Activated T-cell treated with anti-CD3 and anti-CD28 coated beads, Interleukin-2, amount 50 U/mL, for 72 hours (primary cell): ENCODE measurements at regions not wholly inside any gene's neighbourhood (a gene's known extent, or its start where the extent isn't known, plus 50 kb on each side); places are given as distances from the start of the nearest gene placed in this dataset.
"Not testable (repeated sequence)": the region's sequence is repeated elsewhere in the genome, so short reads cannot be mapped to it uniquely, and the experiment has no call there.

ENCODE experiments used
- ATAC-seq, 2 donors: fragments of 150-1000 bp; cut with Tn5 transposase; replicated peaks in 1 of 2; 2 replicates each; pipeline ENCODE4 v1.10.0; 2021; ENCODE audit warnings: moderate library complexity in 2 of 2, mild to moderate bottlenecking in 1 of 2
- DNase-seq, 2 donors: peaks; one replicate each; pipeline ENCODE4 v3.0.0; 2021 to 2022; ENCODE audit warnings: mixed read lengths in 1 of 2
- H3K27ac Mint-ChIP-seq: one replicate; pipeline ENCODE4 v1.8.0; 2022; ENCODE audit warnings: mild to moderate bottlenecking, moderate library complexity, mixed read lengths
- H3K27me3 Mint-ChIP-seq: one replicate; pipeline ENCODE4 v1.8.0; 2022; ENCODE audit warnings: low read depth, mixed read lengths
- H3K36me3 Mint-ChIP-seq, 2 donors: one replicate each; pipeline ENCODE4 v1.8.0; 2022; ENCODE audit warnings: mixed read lengths in 2 of 2, mild to moderate bottlenecking in 1 of 2; ENCODE audit not compliant: insufficient read depth in 2 of 2
- H3K4me1 Mint-ChIP-seq: one replicate; pipeline ENCODE4 v1.8.0; 2022; ENCODE audit warnings: low read depth, mixed read lengths
- H3K4me3 Mint-ChIP-seq, 2 donors: one replicate each; pipeline ENCODE4 v1.8.0; 2022; ENCODE audit warnings: mild to moderate bottlenecking in 2 of 2, mixed read lengths in 2 of 2, moderate library complexity in 2 of 2
- H3K9me3 Mint-ChIP-seq, 2 donors: one replicate each; pipeline ENCODE4 v1.8.0; 2022; ENCODE audit warnings: mixed read lengths in 2 of 2

DNA sequence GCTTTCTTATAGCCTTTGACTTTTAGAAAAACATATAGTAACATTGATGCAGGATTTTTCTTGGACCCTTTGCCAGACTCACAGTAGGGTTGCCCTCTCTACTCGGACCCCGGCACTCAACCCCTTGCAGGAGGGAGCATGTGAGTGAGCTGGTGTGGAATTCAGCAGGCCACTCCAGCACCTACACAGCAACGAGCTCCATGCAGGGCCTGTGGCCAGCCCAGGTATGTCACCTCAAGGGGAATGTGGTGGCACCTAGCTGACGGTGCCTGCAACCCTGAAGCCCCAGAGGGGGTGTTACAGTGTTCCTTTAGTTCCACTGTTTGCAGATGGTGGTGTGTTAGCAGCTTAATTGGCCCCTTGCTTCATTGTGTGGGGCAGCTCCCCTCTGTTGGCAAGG is 414.9 kb downstream of the KCNJ2 start:
- H3K4me3 Mint-ChIP-seq: no peak overlapping the region

GRCh38 chr17:70588003-70588402 is 418.7 kb downstream of the KCNJ2 start:
- no peak overlapping the region for H3K27ac Mint-ChIP-seq
- ATAC-seq (no peak), DNase-seq (no peak)
- H3K4me3 Mint-ChIP-seq: no peak overlapping the region
- H3K4me1 Mint-ChIP-seq: no peaks in the 10 kb centered on the region
- no peaks in the 10 kb centered on the region for H3K36me3 Mint-ChIP-seq
- H3K27me3 Mint-ChIP-seq: no peaks in the 10 kb centered on the region
- no peaks in the 10 kb centered on the region for H3K9me3 Mint-ChIP-seq

More for the DNA sequence above, 414.9 kb downstream of the KCNJ2 start:
- DNase-seq (no peak), ATAC-seq (no peak)
- H3K36me3 Mint-ChIP-seq: no peaks in the 10 kb centered on the region
- H3K27me3 Mint-ChIP-seq: peaks cover 10% of the 10 kb centered on the region
- no peak overlapping the region for H3K27ac Mint-ChIP-seq
- no peaks in the 10 kb centered on the region for H3K4me1 Mint-ChIP-seq
- H3K9me3 Mint-ChIP-seq: peaks cover 0 to 4% of the 10 kb centered on the region in 2 donors

DNA sequence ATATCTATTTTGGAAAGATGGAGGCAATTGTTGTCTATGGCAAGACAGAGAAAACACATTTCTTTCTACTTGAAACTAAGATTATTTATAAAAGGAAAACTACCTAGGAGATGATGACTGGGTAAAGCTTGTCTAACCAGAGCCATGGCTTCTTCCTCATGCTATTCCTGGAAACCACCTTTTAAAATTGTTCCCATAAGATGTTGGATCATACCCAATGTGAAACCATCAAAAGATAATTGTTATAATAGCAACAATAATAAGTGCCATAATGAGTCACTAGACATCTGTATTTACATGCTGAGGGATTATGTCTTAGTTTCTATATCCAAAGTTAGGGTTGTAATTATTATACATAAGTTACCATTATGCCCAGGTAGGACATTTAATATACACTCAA is 428.4 kb downstream of the KCNJ2 start:
- Mint-ChIP-seq H3K27ac (no peak overlapping the region), H3K4me1 (no peaks in the 10 kb centered on the region), H3K27me3 (no peaks in the 10 kb centered on the region), H3K36me3 (no peaks in the 10 kb centered on the region), H3K4me3 (no peak overlapping the region), H3K9me3 (no peaks in the 10 kb centered on the region)
- ATAC-seq (no peak), DNase-seq (no peak)

- H3K27me3 Mint-ChIP-seq: no peaks in the 10 kb centered on the region
- DNase-seq (no peak), ATAC-seq (no peak)
- no peak overlapping the region for H3K27ac Mint-ChIP-seq
- no peaks in the 10 kb centered on the region for H3K36me3 Mint-ChIP-seq
- H3K4me1 Mint-ChIP-seq: no peaks in the 10 kb centered on the region
- H3K4me3 Mint-ChIP-seq: no peak overlapping the region
- H3K9me3 Mint-ChIP-seq: no peaks in the 10 kb centered on the region
These were observed 429.9 kb downstream of the KCNJ2 start for GRCh38 chr17:70599198-70599597.

DNA sequence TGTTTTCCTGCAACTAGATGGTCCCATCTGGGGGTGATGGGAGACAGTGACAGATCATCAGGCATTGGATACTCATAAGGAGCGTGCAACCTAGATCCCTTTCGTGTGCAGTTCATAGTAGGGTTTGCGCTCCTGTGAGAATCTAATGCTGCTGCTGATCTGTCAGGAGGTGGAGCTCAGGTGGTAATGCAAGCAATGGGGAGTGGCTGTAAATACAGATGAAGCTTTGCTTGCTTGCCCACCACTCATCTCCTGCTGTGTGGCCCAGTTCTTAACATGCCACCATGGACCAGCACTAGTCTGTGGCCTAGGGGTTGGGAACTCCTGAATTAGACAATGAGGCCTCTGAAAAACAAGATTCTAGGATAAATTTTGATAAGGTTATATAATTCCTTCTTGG is 430.6 kb downstream of the KCNJ2 start:
- not testable (repeated sequence) for H3K4me3 Mint-ChIP-seq, H3K9me3 Mint-ChIP-seq, H3K27ac Mint-ChIP-seq, ATAC-seq, H3K4me1 Mint-ChIP-seq, H3K36me3 Mint-ChIP-seq, DNase-seq, H3K27me3 Mint-ChIP-seq

DNA sequence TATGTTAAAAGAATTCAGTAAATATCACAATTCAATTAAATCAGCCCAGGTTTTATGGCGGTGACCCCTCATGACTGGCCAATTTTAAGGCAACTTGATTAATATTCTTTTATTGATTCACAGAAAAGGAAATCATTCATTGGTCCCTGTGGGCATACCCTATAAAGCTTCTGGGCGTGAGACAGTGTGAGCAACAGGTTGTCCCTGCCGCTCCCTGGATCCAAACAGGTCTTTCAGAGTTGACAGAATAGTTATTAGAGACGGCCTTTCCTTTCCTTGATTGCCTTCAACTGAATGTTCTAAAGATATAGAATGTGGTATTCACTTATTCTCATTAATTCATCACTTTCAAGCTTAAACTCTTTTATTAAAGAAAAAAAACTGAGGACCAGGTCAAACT is 433.9 kb downstream of the KCNJ2 start:
- no peaks in the 10 kb centered on the region for H3K27me3 Mint-ChIP-seq
- DNase-seq: no peak

DNA sequence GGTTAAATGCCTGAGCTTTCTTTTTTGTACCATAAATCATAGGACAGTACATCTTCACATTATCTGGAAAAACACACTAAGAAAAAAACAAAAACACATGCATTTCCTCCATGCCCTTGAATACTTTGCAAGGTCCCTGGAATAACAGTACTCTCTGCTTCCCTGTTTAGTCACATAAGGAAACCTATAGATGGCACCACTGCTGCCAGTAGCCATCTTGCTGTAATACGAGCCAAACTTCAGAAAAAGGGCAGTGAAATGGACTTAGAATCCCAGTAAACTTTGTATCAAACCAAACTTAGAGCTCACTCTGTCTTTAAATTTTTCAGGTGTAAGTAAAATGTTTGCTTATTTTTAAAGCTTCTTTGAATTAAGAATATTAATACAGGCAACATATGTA is 435.5 kb downstream of the KCNJ2 start:
- no peaks in the 10 kb centered on the region for H3K9me3 Mint-ChIP-seq
- no peak overlapping the region for H3K27ac Mint-ChIP-seq
- H3K36me3 Mint-ChIP-seq: no peaks in the 10 kb centered on the region
- no peak for DNase-seq
- no peaks in the 10 kb centered on the region for H3K27me3 Mint-ChIP-seq
- H3K4me1 Mint-ChIP-seq: no peaks in the 10 kb centered on the region
- no peak for ATAC-seq
- no peak overlapping the region for H3K4me3 Mint-ChIP-seq

More for the DNA sequence above, 433.9 kb downstream of the KCNJ2 start:
- Mint-ChIP-seq H3K4me1 (no peaks in the 10 kb centered on the region), H3K4me3 (no peak overlapping the region), H3K9me3 (no peaks in the 10 kb centered on the region), H3K36me3 (no peaks in the 10 kb centered on the region), H3K27ac (no peak overlapping the region)
- ATAC-seq: no peak

GRCh38 chr17:70606086-70606485 is 436.8 kb downstream of the KCNJ2 start:
- no peaks in the 10 kb centered on the region for H3K4me1 Mint-ChIP-seq
- H3K27me3 Mint-ChIP-seq: no peaks in the 10 kb centered on the region
- peak overlapping the region; percentile 54 for H3K27ac Mint-ChIP-seq
- H3K36me3 Mint-ChIP-seq: no peaks in the 10 kb centered on the region
- no peaks in the 10 kb centered on the region for H3K9me3 Mint-ChIP-seq
- DNase-seq: no peak
- no peak overlapping the region for H3K4me3 Mint-ChIP-seq
- ATAC-seq: no peak

DNA sequence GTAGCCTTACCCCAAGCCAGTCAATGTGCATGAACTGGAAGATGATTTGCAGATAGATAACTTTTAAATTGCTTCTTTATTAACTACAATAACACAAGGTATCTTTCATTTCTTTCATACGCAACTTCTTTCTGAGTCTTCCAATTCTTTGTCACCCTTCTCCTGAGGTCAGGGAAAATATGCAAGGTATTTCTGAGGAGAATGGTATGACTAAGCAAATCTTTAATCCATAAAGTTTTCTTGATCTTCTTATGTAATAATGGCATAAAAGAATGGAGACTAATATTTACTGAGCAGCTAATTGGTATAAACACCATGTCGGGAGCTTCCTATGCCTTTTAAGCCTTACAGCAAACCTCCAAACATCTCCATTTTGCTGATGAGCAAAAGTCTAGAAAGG is 438.9 kb downstream of the KCNJ2 start:
- Mint-ChIP-seq H3K27me3 (no peaks in the 10 kb centered on the region), H3K9me3 (no peaks in the 10 kb centered on the region), H3K4me1 (no peaks in the 10 kb centered on the region), H3K36me3 (no peaks in the 10 kb centered on the region), H3K4me3 (no peak overlapping the region), H3K27ac (no peak overlapping the region)
- DNase-seq (no peak), ATAC-seq (no peak)

GRCh38 chr17:70608957-70609356 is 439.6 kb downstream of the KCNJ2 start:
- Mint-ChIP-seq H3K36me3 (no peaks in the 10 kb centered on the region), H3K4me1 (no peaks in the 10 kb centered on the region), H3K4me3 (no peak overlapping the region), H3K27me3 (no peaks in the 10 kb centered on the region), H3K27ac (no peak overlapping the region), H3K9me3 (no peaks in the 10 kb centered on the region)
- DNase-seq (no peak), ATAC-seq (no peak)

DNA sequence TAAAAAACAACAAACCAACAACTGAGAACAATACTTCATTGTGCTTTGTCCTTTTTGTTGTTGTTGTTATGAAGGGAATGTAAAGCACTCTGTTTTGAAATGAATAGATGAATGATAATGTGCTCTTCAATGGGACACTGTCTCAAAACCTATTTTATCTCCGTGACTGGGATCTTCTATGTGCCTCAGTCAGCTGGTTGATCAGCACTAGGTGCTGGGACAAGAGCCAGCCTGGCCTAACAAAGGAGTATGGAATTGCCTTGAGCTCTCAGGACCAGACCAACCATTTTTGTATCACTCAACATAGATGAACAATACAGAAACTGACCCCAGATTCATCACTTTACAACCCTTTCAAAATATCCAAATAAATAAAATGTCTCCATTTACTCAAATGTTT is 440.2 kb downstream of the KCNJ2 start:
- no peak for DNase-seq
- H3K36me3 Mint-ChIP-seq: no peaks in the 10 kb centered on the region
- no peaks in the 10 kb centered on the region for H3K27me3 Mint-ChIP-seq
- H3K4me3 Mint-ChIP-seq: no peak overlapping the region
- H3K27ac Mint-ChIP-seq: no peak overlapping the region
- H3K4me1 Mint-ChIP-seq: no peaks in the 10 kb centered on the region
- no peaks in the 10 kb centered on the region for H3K9me3 Mint-ChIP-seq
- no peak for ATAC-seq

GRCh38 chr17:70610161-70610560 is 440.8 kb downstream of the KCNJ2 start:
- H3K4me3 Mint-ChIP-seq: no peak overlapping the region
- H3K9me3 Mint-ChIP-seq: no peaks in the 10 kb centered on the region
- H3K27me3 Mint-ChIP-seq: no peaks in the 10 kb centered on the region
- no peaks in the 10 kb centered on the region for H3K4me1 Mint-ChIP-seq
- no peak for ATAC-seq
- no peaks in the 10 kb centered on the region for H3K36me3 Mint-ChIP-seq
- no peak overlapping the region for H3K27ac Mint-ChIP-seq
- DNase-seq: no peak

GRCh38 chr17:70613681-70614080 is 444.3 kb downstream of the KCNJ2 start:
- Mint-ChIP-seq H3K27me3 (no peaks in the 10 kb centered on the region), H3K36me3 (no peaks in the 10 kb centered on the region), H3K9me3 (no peaks in the 10 kb centered on the region), H3K27ac (no peak overlapping the region), H3K4me1 (no peaks in the 10 kb centered on the region), H3K4me3 (no peak overlapping the region)
- DNase-seq (no peak), ATAC-seq (no peak)

GRCh38 chr17:70615831-70616230 is 446.5 kb downstream of the KCNJ2 start:
- Mint-ChIP-seq H3K27me3 (no peaks in the 10 kb centered on the region), H3K36me3 (no peaks in the 10 kb centered on the region), H3K4me1 (no peaks in the 10 kb centered on the region), H3K27ac (no peak overlapping the region), H3K9me3 (no peaks in the 10 kb centered on the region), H3K4me3 (no peak overlapping the region)
- DNase-seq (no peak), ATAC-seq (no peak)

GRCh38 chr17:70618641-70619040 is 449.3 kb downstream of the KCNJ2 start:
- H3K9me3 Mint-ChIP-seq: no peaks in the 10 kb centered on the region
- DNase-seq (no peak), ATAC-seq (no peak)
- H3K36me3 Mint-ChIP-seq: no peaks in the 10 kb centered on the region
- no peaks in the 10 kb centered on the region for H3K4me1 Mint-ChIP-seq
- H3K27me3 Mint-ChIP-seq: no peaks in the 10 kb centered on the region
- no peak overlapping the region for H3K27ac Mint-ChIP-seq
- no peak overlapping the region for H3K4me3 Mint-ChIP-seq
